ENCODE measurements at regions not wholly inside any gene's neighbourhood (a gene's known extent, or its start where the extent isn't known, plus 50 kb on each side); places are given as distances from the start of the nearest gene placed in this dataset.

GRCh38 chr12:46895726-46896125 lies 69.9 kb upstream of the SLC38A4 start:
- no peak overlapping the region for H3K27ac ChIP-seq (ENCODE audit: low read length)
- no peaks in the 10 kb centered on the region for H3K4me1 ChIP-seq (ENCODE audit: low read length)
- no peaks in the 10 kb centered on the region for H3K79me2 ChIP-seq (ENCODE audit: low read length)
- H4K20me1 ChIP-seq (ENCODE audit: insufficient read depth, low read length) = no peaks in the 10 kb centered on the region
- H2AFZ ChIP-seq (ENCODE audit: low read depth, low read length) = no peak overlapping the region
- H3K9ac ChIP-seq (ENCODE audit: low read length) = no peak overlapping the region
- no peak overlapping the region for H3K4me2 ChIP-seq (ENCODE audit: low read length)
- H3K4me3 ChIP-seq (ENCODE audit: low read length) = no peak overlapping the region
- TF ChIP-seq, protein P1, sequence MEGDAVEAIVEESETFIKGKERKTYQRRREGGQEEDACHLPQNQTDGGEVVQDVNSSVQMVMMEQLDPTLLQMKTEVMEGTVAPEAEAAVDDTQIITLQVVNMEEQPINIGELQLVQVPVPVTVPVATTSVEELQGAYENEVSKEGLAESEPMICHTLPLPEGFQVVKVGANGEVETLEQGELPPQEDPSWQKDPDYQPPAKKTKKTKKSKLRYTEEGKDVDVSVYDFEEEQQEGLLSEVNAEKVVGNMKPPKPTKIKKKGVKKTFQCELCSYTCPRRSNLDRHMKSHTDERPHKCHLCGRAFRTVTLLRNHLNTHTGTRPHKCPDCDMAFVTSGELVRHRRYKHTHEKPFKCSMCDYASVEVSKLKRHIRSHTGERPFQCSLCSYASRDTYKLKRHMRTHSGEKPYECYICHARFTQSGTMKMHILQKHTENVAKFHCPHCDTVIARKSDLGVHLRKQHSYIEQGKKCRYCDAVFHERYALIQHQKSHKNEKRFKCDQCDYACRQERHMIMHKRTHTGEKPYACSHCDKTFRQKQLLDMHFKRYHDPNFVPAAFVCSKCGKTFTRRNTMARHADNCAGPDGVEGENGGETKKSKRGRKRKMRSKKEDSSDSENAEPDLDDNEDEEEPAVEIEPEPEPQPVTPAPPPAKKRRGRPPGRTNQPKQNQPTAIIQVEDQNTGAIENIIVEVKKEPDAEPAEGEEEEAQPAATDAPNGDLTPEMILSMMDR (IDR thresholded peaks at IDR 0.05; ENCODE audit: low read depth, low read length) = no peak
- TF ChIP-seq EZH2phosphoT487 (IDR thresholded peaks at IDR 0.05; ENCODE audit: low read depth) = no peak
- no peaks in the 10 kb centered on the region for H3K9me3 ChIP-seq (ENCODE audit: insufficient read depth, low read length)
- H3K36me3 ChIP-seq (replicated peaks; ENCODE audit: low read depth, low read length) = no peaks in the 10 kb centered on the region
- no peaks in the 10 kb centered on the region for H3K27me3 ChIP-seq (ENCODE audit: low read depth, low read length)

GRCh38 chr12:46896680-46897079 lies 70.9 kb upstream of the SLC38A4 start:
- no peak for TF ChIP-seq EZH2phosphoT487 (IDR thresholded peaks at IDR 0.05; ENCODE audit: low read depth)
- Histone ChIP-seq H3K4me1 (ENCODE audit: low read length) (peaks cover 5% of the 10 kb centered on the region; the same call in 1 of the 2 replicates), H3K4me2 (ENCODE audit: low read length) (no peak overlapping the region), H3K9ac (ENCODE audit: low read length) (no peak overlapping the region), H3K27ac (ENCODE audit: low read length) (no peak overlapping the region), H3K4me3 (ENCODE audit: low read length) (no peak overlapping the region), H4K20me1 (ENCODE audit: insufficient read depth, low read length) (no peaks in the 10 kb centered on the region), H3K27me3 (ENCODE audit: low read depth, low read length) (no peaks in the 10 kb centered on the region), H2AFZ (ENCODE audit: low read depth, low read length) (no peak overlapping the region), H3K36me3 (replicated peaks; ENCODE audit: low read depth, low read length) (no peaks in the 10 kb centered on the region), H3K9me3 (ENCODE audit: insufficient read depth, low read length) (no peaks in the 10 kb centered on the region), H3K79me2 (ENCODE audit: low read length) (no peaks in the 10 kb centered on the region)

- H3K9me3 ChIP-seq (ENCODE audit: insufficient read depth, low read length) = no peaks in the 10 kb centered on the region
- no peak overlapping the region for H3K9ac ChIP-seq (ENCODE audit: low read length)
- no peaks in the 10 kb centered on the region for H4K20me1 ChIP-seq (ENCODE audit: insufficient read depth, low read length)
- no peak overlapping the region for H3K4me2 ChIP-seq (ENCODE audit: low read length)
- TF ChIP-seq EZH2phosphoT487 (IDR thresholded peaks at IDR 0.05; ENCODE audit: low read depth) = no peak
- TF ChIP-seq, protein P1 (IDR thresholded peaks at IDR 0.05; ENCODE audit: low read depth, low read length) = no peak
- H3K36me3 ChIP-seq (replicated peaks; ENCODE audit: low read depth, low read length) = no peaks in the 10 kb centered on the region
- H2AFZ ChIP-seq (ENCODE audit: low read depth, low read length) = no peak overlapping the region
- H3K27ac ChIP-seq (ENCODE audit: low read length) = no peak overlapping the region
- H3K27me3 ChIP-seq (ENCODE audit: low read depth, low read length) = no peaks in the 10 kb centered on the region
- no peaks in the 10 kb centered on the region for H3K79me2 ChIP-seq (ENCODE audit: low read length)
- peaks cover 13% of the 10 kb centered on the region for H3K4me1 ChIP-seq (ENCODE audit: low read length)
- H3K4me3 ChIP-seq (ENCODE audit: low read length) = no peak overlapping the region
Observed at GRCh38 chr12:46898152-46898931, 72.5 kb upstream of the SLC38A4 start.

DNA sequence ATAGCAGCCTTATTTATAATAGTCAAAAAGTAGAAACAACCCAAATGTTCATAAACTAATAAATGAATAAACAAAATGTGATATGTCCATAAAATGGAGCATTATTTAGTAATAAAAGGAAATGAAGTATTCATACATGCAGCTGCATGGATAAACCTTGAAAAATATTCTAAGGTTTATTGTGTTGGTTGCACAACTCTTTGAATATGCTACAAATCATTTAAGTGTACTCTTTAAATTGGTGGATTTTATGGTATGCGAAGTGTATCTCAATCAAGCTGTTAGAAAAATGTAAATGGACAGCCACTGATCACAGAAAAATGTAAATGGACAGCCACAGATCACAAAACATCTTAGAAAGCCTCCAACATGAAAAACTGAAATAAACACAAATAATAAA lies 73.2 kb upstream of the SLC38A4 start:
- no peak overlapping the region for H3K4me3 ChIP-seq (ENCODE audit: low read length)
- no peaks in the 10 kb centered on the region for H3K36me3 ChIP-seq (replicated peaks; ENCODE audit: low read depth, low read length)
- no peak overlapping the region for H3K27ac ChIP-seq (ENCODE audit: low read length)
- H3K27me3 ChIP-seq (ENCODE audit: low read depth, low read length) = no peaks in the 10 kb centered on the region
- no peaks in the 10 kb centered on the region for H3K9me3 ChIP-seq (ENCODE audit: insufficient read depth, low read length)
- H3K9ac ChIP-seq (ENCODE audit: low read length) = no peak overlapping the region
- H3K4me2 ChIP-seq (ENCODE audit: low read length) = no peak overlapping the region
- no peaks in the 10 kb centered on the region for H3K79me2 ChIP-seq (ENCODE audit: low read length)
- peaks cover 14% of the 10 kb centered on the region for H3K4me1 ChIP-seq (ENCODE audit: low read length)
- no peak overlapping the region for H2AFZ ChIP-seq (ENCODE audit: low read depth, low read length)
- TF ChIP-seq, protein P1 (IDR thresholded peaks at IDR 0.05; ENCODE audit: low read depth, low read length) = no peak
- no peak for TF ChIP-seq EZH2phosphoT487 (IDR thresholded peaks at IDR 0.05; ENCODE audit: low read depth)
- H4K20me1 ChIP-seq (ENCODE audit: insufficient read depth, low read length) = no peaks in the 10 kb centered on the region
